ENCODE measurements at regions not wholly inside any gene's neighbourhood (a gene's known extent, or its start where the extent isn't known, plus 50 kb on each side); places are given as distances from the start of the nearest gene placed in this dataset.

GRCh38 chr4:111215755-111216154, 592.9 kb upstream of the PITX2 start:
- no peak for TF ChIP-seq POLR2A (IDR thresholded peaks at IDR 0.05; ENCODE audit: low read depth, low read length)
- no peak for TF ChIP-seq CTCF (conservative IDR thresholded peaks at IDR 0.05; ENCODE audit: low read depth, low read length)
- no peak for TF ChIP-seq USF2 (IDR thresholded peaks at IDR 0.05; ENCODE audit: low read depth, low read length)
- no peak for TF ChIP-seq MAZ (IDR thresholded peaks at IDR 0.05; ENCODE audit: borderline replicate concordance, low read depth, low read length)
- TF ChIP-seq CEBPB (IDR thresholded peaks at IDR 0.05; ENCODE audit: low read depth, low read length) = peak; percentile 55; the same call in 1 of the 2 replicates
- no peak for TF ChIP-seq RCOR1 (IDR thresholded peaks at IDR 0.05; ENCODE audit: insufficient replicate concordance, low read length)
- no peak for TF ChIP-seq RAD21 (IDR thresholded peaks at IDR 0.05; ENCODE audit: low read length)
- no peak for TF ChIP-seq MXI1 (IDR thresholded peaks at IDR 0.05; ENCODE audit: borderline replicate concordance, low read depth, low read length)
- TF ChIP-seq RFX5 (IDR thresholded peaks at IDR 0.05; ENCODE audit: low read depth, low read length) = no peak

Data from IMR-90 (cell line).